Prostate gland (tissue), 1 donor: ENCODE measurements at regions not wholly inside any gene's neighbourhood (a gene's known extent, or its start where the extent isn't known, plus 50 kb on each side); places are given as distances from the start of the nearest gene placed in this dataset.

Experiments used
- POLR2A ChIP-seq: fragments of 450-650 bp; IDR thresholded peaks from one replicate; pipeline ENCODE4 v1.6.1; 2016; ENCODE audit warnings: antibody characterized with exemption, mild to moderate bottlenecking
- POLR2AphosphoS5 ChIP-seq: sonication (generic); formaldehyde crosslinking; IDR thresholded peaks from one replicate; pipeline ENCODE4 v1.6.1; 2017; ENCODE audit warnings: antibody characterized with exemption

DNA sequence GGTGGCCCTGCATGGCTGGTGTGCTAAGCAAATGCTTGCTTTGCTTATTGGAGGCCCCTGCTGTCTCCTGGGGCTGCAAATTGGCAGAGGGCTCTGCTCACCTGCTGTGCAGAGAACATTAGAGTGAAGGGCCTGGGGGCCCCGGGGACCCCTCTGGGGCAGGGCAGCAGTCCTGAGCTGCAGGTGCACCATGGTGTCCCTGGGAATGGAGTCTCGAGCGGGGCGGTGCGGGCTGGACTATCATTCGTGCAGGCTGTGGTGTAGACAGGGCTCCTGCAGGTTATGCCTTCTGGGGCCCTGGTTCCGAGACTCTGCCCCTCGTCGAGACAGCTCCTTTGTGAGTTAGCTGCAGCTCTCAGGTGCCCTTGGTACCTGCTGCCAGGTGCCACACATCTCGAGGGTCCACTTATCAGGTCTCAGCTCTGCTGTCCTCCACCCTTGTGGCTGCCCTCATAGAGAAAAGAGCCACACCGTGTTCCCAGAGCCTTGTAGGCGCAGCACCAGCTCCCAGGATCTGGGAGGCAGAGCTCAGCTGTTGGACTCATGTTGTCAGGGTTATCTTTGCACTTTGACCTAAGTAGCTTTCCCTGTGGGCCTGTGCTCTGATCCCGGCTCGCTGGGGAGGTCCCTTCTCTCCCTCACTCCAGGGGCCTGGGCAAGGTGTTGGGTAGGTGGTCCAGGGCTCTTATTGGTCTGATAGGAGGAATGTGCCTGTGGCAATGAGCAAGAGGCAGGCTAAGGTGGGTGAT, 58.0 kb upstream of the ZNF536 start:
- no peak for TF ChIP-seq POLR2AphosphoS5
- no peak for TF ChIP-seq POLR2A
